ENCODE measurements at regions not wholly inside any gene's neighbourhood (a gene's known extent, or its start where the extent isn't known, plus 50 kb on each side); places are given as distances from the start of the nearest gene placed in this dataset.
"Not testable (repeated sequence)": the region's sequence is repeated elsewhere in the genome, so short reads cannot be mapped to it uniquely, and the experiment has no call there.

DNA sequence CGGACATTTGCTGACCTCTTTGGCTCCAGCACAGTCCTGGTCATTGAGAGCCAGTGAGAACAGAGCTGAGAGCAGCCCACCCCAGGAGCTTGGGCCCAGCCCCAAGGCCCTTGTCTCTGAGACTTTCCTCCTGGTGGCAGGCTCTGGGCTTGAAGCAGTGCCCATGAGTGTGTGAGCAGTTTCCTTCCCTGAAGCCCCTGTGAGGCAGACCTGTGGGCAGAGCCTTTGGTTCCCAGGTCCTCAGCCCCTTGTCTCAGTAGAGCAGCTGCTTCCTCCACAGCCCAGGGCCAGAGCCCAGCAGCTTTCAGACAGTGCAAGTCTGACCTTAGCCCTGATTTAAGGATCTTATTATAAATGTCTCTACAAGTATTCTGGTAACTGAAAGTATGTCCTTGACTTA, 1185.0 kb downstream of the RPIA start:
- H3K9ac ChIP-seq (ENCODE audit: low read depth, low read length, poor library complexity); H3K14ac ChIP-seq (ENCODE audit: low read length); H3K4me3 ChIP-seq (ENCODE audit: low read length in 2 of 2); H4K8ac ChIP-seq (ENCODE audit: low read depth, low read length); H4K91ac ChIP-seq (ENCODE audit: low read depth, low read length, poor library complexity); H2BK12ac ChIP-seq (ENCODE audit: low read length); H2BK120ac ChIP-seq (ENCODE audit: low read depth, low read length); H3K4me1 ChIP-seq (ENCODE audit: control insufficient read depth in 2 of 2, insufficient read depth in 1 of 2, low read depth in 1 of 2, low read length in 2 of 2); H3K4ac ChIP-seq (ENCODE audit: low read length); H3K79me1 ChIP-seq (ENCODE audit: low read depth, low read length); H3K4me2 ChIP-seq (ENCODE audit: insufficient read depth, low read length, poor library complexity, severe bottlenecking); H3K9me3 ChIP-seq (replicated peaks in 1 of 2; ENCODE audit: control insufficient read depth in 2 of 2, insufficient read depth in 1 of 2, low read depth in 1 of 2, low read length in 2 of 2); H3K27me3 ChIP-seq (ENCODE audit: control insufficient read depth in 3 of 3, insufficient read depth in 3 of 3, low read depth in 1 of 3, low read length in 3 of 3); DNase-seq (ENCODE audit: low spot score); H3K23ac ChIP-seq (ENCODE audit: low read depth, low read length, poor library complexity); H3K18ac ChIP-seq (ENCODE audit: low read length); H3K27ac ChIP-seq (replicated peaks; ENCODE audit: low read length); H2BK15ac ChIP-seq (ENCODE audit: low read length); H2BK5ac ChIP-seq (ENCODE audit: low read length); H2AK5ac ChIP-seq (ENCODE audit: low read depth, low read length); H2AFZ ChIP-seq (ENCODE audit: low read length); H3K36me3 ChIP-seq (replicated peaks in 1 of 2; ENCODE audit: control insufficient read depth in 2 of 2, insufficient read depth in 2 of 2, low read length in 2 of 2): not testable (repeated sequence)
- no CpG with 5 or more reads among the region's 1 CpG for WGBS, 2 donors (ENCODE audit: extremely low coverage in 2 of 2, insufficient read length in 2 of 2, insufficient replicate concordance in 1 of 2)

DNA sequence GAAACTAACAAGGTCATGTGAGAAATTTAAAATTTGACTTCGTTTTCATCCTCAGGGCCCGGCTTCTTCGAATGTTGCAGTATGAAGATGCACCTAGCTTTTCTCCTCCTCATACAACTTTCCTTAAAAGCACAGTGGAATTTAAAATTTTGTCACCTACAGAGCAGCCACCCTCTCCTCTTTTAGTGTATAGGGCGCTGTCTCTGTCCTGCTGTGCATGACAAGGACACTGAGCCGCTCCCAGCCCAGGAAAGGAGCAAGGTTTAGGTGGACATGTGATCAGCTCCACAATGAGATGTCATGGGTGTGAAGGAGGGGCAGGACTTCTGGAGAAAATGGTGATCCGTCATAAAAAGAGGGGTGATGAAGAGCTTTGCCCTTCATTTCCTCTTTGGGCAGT, 1185.4 kb downstream of the RPIA start:
- H3K18ac ChIP-seq (ENCODE audit: low read length); H3K36me3 ChIP-seq (replicated peaks in 1 of 2; ENCODE audit: control insufficient read depth in 2 of 2, insufficient read depth in 2 of 2, low read length in 2 of 2); H3K9ac ChIP-seq (ENCODE audit: low read depth, low read length, poor library complexity); H4K91ac ChIP-seq (ENCODE audit: low read depth, low read length, poor library complexity); H4K8ac ChIP-seq (ENCODE audit: low read depth, low read length); H3K14ac ChIP-seq (ENCODE audit: low read length); H2BK12ac ChIP-seq (ENCODE audit: low read length); H2AFZ ChIP-seq (ENCODE audit: low read length); H2BK120ac ChIP-seq (ENCODE audit: low read depth, low read length); H3K4me2 ChIP-seq (ENCODE audit: insufficient read depth, low read length, poor library complexity, severe bottlenecking); H3K23ac ChIP-seq (ENCODE audit: low read depth, low read length, poor library complexity); DNase-seq (ENCODE audit: low spot score); H3K4me3 ChIP-seq (ENCODE audit: low read length in 2 of 2); H3K4ac ChIP-seq (ENCODE audit: low read length); H3K79me1 ChIP-seq (ENCODE audit: low read depth, low read length); H3K4me1 ChIP-seq (ENCODE audit: control insufficient read depth in 2 of 2, insufficient read depth in 1 of 2, low read depth in 1 of 2, low read length in 2 of 2); H2BK15ac ChIP-seq (ENCODE audit: low read length); H2AK5ac ChIP-seq (ENCODE audit: low read depth, low read length); H3K27me3 ChIP-seq (ENCODE audit: control insufficient read depth in 3 of 3, insufficient read depth in 3 of 3, low read depth in 1 of 3, low read length in 3 of 3); H3K27ac ChIP-seq (replicated peaks; ENCODE audit: low read length); H3K9me3 ChIP-seq (replicated peaks in 1 of 2; ENCODE audit: control insufficient read depth in 2 of 2, insufficient read depth in 1 of 2, low read depth in 1 of 2, low read length in 2 of 2); H2BK5ac ChIP-seq (ENCODE audit: low read length): not testable (repeated sequence)
- no CpG with 5 or more reads among the region's 6 CpGs for WGBS, 2 donors (ENCODE audit: extremely low coverage in 2 of 2, insufficient read length in 2 of 2, insufficient replicate concordance in 1 of 2)

DNA sequence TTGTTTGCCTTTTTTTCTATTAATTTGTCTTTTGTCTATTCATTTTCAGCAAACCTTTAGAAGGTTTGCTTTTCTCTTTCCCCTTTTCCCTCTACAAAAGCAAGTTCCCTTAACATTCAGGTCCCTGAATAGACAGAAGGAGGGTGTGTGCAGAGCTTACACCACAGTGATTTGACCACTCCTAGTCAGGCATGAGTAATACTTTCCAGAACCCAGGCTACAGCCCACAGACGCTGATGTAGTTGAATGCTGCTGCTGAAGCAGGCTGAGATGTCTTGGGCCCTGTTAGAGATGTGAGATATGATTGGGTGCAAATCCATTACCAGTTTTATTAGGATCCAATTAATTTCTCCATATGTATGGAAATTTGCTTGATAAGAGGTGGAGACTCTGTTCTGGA, 1191.4 kb downstream of the RPIA start:
- H2AK5ac ChIP-seq (ENCODE audit: low read depth, low read length); H3K9me3 ChIP-seq (replicated peaks in 1 of 2; ENCODE audit: control insufficient read depth in 2 of 2, insufficient read depth in 1 of 2, low read depth in 1 of 2, low read length in 2 of 2); H2BK5ac ChIP-seq (ENCODE audit: low read length); H2BK12ac ChIP-seq (ENCODE audit: low read length); H3K14ac ChIP-seq (ENCODE audit: low read length); H3K4ac ChIP-seq (ENCODE audit: low read length); H3K4me2 ChIP-seq (ENCODE audit: insufficient read depth, low read length, poor library complexity, severe bottlenecking); H3K18ac ChIP-seq (ENCODE audit: low read length); H3K79me1 ChIP-seq (ENCODE audit: low read depth, low read length); H3K4me1 ChIP-seq (ENCODE audit: control insufficient read depth in 2 of 2, insufficient read depth in 1 of 2, low read depth in 1 of 2, low read length in 2 of 2); H2BK15ac ChIP-seq (ENCODE audit: low read length); H2AFZ ChIP-seq (ENCODE audit: low read length); H3K27ac ChIP-seq (replicated peaks; ENCODE audit: low read length); H3K27me3 ChIP-seq (ENCODE audit: control insufficient read depth in 3 of 3, insufficient read depth in 3 of 3, low read depth in 1 of 3, low read length in 3 of 3); H3K4me3 ChIP-seq (ENCODE audit: low read length in 2 of 2); H4K8ac ChIP-seq (ENCODE audit: low read depth, low read length); H3K36me3 ChIP-seq (replicated peaks in 1 of 2; ENCODE audit: control insufficient read depth in 2 of 2, insufficient read depth in 2 of 2, low read length in 2 of 2); H3K23ac ChIP-seq (ENCODE audit: low read depth, low read length, poor library complexity); DNase-seq (ENCODE audit: low spot score); H3K9ac ChIP-seq (ENCODE audit: low read depth, low read length, poor library complexity); H2BK120ac ChIP-seq (ENCODE audit: low read depth, low read length); H4K91ac ChIP-seq (ENCODE audit: low read depth, low read length, poor library complexity): not testable (repeated sequence)
- no CpG with 5 or more reads among the region's 1 CpG for WGBS, 2 donors (ENCODE audit: extremely low coverage in 2 of 2, insufficient read length in 2 of 2, insufficient replicate concordance in 1 of 2)

GRCh38 chr2:89883624-89884023, 1192.2 kb downstream of the RPIA start:
- not testable (repeated sequence) for DNase-seq (ENCODE audit: low spot score)
- WGBS, 2 donors (ENCODE audit: extremely low coverage in 2 of 2, insufficient read length in 2 of 2, insufficient replicate concordance in 1 of 2): no CpG with 5 or more reads among the region's 2 CpGs

More at GRCh38 chr2:89883624-89884023, 1192.2 kb downstream of the RPIA start:
- H4K91ac ChIP-seq (ENCODE audit: low read depth, low read length, poor library complexity); H2BK5ac ChIP-seq (ENCODE audit: low read length); H2AFZ ChIP-seq (ENCODE audit: low read length); H2BK12ac ChIP-seq (ENCODE audit: low read length); H2AK5ac ChIP-seq (ENCODE audit: low read depth, low read length); H3K4ac ChIP-seq (ENCODE audit: low read length); H2BK15ac ChIP-seq (ENCODE audit: low read length); H2BK120ac ChIP-seq (ENCODE audit: low read depth, low read length); H3K9ac ChIP-seq (ENCODE audit: low read depth, low read length, poor library complexity); H3K14ac ChIP-seq (ENCODE audit: low read length); H3K18ac ChIP-seq (ENCODE audit: low read length); H3K36me3 ChIP-seq (replicated peaks in 1 of 2; ENCODE audit: control insufficient read depth in 2 of 2, insufficient read depth in 2 of 2, low read length in 2 of 2); H3K4me1 ChIP-seq (ENCODE audit: control insufficient read depth in 2 of 2, insufficient read depth in 1 of 2, low read depth in 1 of 2, low read length in 2 of 2); H3K4me2 ChIP-seq (ENCODE audit: insufficient read depth, low read length, poor library complexity, severe bottlenecking); H3K4me3 ChIP-seq (ENCODE audit: low read length in 2 of 2); H3K79me1 ChIP-seq (ENCODE audit: low read depth, low read length); H3K9me3 ChIP-seq (replicated peaks in 1 of 2; ENCODE audit: control insufficient read depth in 2 of 2, insufficient read depth in 1 of 2, low read depth in 1 of 2, low read length in 2 of 2); H4K8ac ChIP-seq (ENCODE audit: low read depth, low read length); H3K27me3 ChIP-seq (ENCODE audit: control insufficient read depth in 3 of 3, insufficient read depth in 3 of 3, low read depth in 1 of 3, low read length in 3 of 3); H3K23ac ChIP-seq (ENCODE audit: low read depth, low read length, poor library complexity); H3K27ac ChIP-seq (replicated peaks; ENCODE audit: low read length): not testable (repeated sequence)
